Bone marrow (tissue), 2 donors: ENCODE measurements at regions not wholly inside any gene's neighbourhood (a gene's known extent, or its start where the extent isn't known, plus 50 kb on each side); places are given as distances from the start of the nearest gene placed in this dataset.
"Not testable (repeated sequence)": the region's sequence is repeated elsewhere in the genome, so short reads cannot be mapped to it uniquely, and the experiment has no call there.

Experiments
- DNase-seq, 2 donors: peaks; one replicate each; lab custom pipeline; 2025; lab: John Stamatoyannopoulos, UW

DNA sequence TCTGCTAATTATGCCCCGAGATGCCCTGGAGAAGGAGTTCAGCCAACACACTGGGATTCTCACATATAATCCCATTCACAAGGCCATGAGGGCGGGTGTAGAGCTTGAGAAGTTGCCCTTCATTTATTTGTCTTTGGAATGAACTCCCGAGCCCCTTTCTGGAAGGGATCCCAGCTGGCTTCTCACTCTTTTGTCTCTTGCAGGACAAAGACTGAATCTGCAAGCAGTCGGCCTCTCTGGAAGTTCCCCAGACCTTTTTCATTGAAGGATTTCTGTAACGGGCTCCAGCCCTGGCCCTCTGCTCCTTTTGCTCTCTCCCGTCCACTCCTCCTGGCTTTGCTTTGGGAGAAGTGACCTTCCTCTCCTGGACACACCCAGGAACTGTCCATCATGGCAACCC is 163.3 kb upstream of the SFSWAP start:
- no peak for DNase-seq

DNA sequence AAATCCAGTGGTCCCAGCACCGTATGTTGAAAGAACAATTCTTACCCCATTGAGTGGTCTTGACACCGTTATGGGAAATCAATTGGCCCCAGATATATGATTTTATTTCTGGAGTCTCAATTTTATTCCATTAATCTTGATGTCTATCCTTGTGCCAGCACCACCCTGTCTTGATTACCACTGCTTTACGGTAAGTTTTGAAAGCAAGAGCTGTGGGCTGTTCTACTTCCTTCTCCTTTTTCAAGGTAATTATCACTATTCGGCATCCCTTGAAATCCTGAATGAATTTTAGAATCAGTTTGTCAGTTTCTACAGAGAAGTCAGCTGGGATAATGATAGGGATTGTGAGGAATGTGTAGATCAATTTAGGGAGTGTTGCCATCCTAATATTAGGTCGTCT is 160.8 kb upstream of the SFSWAP start:
- DNase-seq = no peak

DNA sequence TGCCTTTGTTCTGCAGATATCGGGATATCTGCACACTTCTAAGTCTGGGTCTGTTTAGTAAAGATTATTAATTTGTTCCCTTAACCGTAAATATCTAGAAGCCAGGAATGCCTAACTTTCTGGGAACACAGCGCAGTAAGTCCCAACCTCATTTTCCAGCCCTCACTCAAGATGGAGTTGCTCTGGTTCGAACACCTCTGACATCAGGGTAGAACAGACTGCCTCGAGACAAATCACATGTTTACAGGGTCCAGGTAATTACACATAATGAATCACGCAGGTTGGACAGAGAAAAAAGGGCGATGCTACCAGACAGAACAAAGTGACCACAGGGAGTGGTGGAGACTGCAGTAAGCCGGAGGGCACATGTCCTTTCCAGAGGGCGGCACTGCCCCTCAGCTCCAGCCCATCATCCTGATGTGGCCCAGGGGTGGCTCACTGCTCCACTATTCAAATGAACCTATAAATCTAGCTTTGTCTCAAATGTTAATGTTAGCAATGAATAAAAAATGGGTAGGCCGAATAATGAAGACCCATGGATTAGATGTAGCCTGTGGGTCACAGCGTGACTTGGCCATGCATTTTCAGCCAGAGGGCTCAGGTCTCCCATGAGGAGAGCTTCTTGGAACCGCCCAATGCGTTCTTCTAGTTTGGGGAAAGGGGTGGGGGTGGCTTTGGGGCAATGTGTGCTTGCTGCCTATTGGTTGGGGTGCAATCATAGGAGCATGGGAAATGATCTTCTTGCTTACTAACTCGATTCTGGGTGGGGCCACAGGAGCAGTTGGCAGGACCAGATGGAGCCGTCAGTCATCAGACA is 159.0 kb upstream of the SFSWAP start:
- DNase-seq = no peak

DNA sequence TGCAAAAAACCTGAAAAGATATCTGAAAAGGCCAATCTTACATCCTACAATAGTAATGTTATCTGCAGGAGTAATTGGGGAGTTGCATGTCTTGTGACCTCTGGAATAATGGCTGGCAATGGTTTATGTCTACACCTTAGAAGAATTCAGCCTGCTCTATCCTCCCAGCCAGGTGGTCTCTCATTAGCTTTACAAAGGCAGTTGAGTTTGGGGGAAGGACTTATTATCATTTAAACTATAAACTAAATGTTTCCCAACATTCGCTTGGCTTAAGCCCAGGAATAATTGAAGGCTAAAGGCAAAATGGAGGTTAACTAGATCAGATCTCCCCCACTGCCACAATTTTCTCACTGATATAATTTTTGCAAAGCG is 158.4 kb upstream of the SFSWAP start:
- DNase-seq = no peak

DNA sequence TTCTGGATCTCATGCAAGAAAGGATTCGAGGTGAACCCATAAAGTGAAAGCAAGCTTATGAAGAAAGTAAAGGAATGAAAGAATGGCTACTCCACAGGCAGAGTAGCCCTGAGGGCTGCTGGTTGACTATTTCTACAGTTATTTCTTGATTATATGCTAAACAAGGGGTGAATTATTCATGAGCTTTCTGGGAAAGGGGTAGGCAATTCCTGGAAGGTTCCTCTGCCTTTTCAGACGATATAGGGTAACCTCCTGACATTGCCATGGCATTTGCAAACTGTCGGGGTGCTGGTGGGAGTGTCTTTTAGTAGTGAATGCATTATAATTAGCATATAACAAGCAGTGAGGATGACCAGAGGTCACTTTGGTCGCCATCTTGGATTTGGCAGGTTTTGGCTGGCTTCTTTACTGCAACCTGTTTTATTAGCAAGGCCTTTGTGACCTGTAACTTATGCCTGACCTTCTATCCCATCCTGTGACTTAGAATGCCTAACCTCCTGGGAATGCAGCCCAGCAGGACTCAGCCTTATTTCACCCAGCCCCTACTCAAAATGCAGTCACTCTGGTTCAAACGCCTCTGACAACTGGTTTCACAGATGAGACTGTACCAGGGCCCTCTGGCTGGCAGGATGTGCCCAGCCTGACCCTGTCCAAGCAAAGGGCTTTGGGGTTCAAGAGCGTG is 157.7 kb upstream of the SFSWAP start:
- DNase-seq = no peak

DNA sequence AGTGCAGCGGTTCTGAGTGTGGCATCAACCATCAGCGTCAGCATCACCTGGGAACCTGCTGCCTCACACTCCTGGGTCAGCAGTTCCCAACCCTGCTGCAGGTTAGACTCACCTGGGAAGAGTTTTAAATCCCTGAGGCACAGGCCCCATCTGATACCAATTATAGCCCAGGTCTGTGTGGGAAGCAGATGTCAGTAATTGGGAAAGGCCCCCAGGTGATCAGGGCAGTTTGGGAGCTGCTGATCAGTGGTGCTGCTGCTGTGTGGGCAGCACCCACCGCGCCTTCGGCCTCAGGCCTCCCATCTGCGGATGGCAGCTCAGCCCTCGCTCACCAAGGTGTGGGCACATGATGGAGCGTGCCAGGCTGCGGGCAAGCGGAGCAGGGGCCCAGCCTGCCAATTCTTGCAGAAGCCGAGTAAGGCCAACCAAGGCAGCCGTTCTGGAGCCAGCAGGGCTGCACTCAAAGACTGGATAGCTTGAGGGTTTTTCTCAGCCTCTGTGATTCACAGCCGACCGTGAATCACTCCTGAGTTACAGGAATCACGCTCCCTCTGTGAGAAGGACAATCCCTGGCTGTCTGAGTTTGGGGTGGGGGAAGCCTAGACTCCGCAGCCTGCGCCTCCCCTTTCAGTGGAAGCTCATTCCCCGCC is 155.6 kb upstream of the SFSWAP start:
- DNase-seq = no peak

DNA sequence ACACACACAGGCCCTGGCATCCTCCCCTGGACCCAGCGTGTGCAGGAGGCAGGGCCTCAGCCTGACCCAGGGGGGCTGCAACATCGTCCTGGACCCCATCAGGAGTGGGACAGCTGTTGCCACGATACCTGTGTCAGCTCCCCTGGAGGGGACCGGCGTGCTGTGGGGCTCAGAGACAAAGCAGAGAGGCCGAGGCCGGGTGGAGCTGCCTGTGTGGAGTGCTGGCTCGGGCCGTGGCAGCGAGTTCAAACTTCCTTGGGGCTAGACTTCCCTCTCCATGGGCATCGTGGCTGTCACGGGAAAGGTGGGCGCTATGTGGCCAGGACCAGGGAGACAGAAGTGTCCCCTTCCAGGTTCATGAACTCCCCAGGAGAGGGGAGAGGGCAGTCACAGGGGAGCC is 155.0 kb upstream of the SFSWAP start:
- no peak for DNase-seq

DNA sequence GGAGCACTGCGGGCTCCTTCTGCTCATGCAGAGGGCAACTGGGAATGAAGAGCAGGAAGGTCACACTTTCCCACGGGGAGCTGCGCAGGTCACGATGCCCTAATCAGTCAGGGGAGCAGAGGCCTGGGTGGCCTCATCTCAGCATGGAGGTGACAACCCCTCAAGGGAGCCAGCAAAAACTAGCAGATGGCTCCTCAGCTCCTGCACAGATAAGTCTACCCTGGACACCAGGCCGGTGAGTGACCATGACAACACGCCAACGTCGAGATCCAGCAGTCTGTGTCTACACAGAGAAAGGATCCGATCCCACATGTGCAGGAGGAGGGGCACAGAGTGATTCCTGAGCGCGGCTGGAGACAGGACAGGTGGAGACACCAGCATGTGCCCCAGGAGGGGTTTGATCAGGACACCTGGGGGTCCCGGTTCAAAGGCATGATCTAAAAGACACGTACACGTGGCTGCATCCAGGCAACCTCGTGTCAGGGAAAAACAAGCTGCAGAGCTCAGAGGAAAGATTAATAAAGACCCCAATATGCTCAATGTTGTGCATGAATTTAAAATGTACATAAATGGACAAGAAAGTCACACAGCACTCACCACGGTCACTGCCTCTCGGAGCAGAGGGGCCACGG is 153.7 kb upstream of the SFSWAP start:
- no peak for DNase-seq

DNA sequence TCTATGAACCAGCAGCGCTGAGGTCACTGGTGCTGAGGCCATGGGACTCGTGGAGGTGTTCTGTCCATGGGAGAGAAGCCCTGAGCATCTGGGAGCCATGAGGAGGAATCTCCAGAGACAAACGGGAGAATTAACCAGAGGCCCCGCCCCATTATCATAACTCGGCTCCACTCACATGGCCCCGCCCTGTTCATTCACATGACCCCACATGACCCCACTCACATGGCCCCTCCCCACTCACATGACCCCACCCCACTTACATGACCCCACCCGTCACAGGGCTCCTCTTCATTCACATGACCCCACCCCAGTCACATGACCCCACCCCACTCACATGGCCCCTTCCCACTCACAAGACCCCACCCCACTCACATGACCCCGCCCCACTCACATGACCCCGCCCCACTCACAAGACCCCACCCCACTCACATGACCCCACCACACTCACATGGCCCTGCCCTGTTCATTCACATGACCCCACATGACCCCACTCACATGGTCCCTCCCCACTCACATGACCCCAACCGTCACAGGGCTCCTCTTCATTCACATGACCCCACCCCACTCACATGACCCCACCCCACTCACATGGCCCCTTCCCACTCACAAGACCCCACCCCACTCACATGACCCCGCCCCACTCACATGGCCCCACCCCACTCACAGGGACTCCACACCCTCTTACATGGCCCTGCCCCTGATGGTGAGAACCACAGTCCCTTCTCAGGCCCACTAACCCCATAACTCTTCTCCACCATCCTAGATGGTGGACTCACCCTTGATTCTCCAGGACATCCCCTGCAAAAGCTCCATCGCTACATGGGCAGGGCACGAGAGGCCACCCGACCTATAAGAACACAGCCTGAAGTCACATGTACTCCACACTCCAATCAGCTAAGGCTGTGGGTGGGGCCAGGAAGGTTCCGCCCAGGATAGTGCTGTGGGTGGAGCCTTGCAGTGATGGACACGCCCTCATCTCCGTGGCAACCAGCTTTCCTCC is 151.1 kb upstream of the SFSWAP start:
- DNase-seq = no peak

DNA sequence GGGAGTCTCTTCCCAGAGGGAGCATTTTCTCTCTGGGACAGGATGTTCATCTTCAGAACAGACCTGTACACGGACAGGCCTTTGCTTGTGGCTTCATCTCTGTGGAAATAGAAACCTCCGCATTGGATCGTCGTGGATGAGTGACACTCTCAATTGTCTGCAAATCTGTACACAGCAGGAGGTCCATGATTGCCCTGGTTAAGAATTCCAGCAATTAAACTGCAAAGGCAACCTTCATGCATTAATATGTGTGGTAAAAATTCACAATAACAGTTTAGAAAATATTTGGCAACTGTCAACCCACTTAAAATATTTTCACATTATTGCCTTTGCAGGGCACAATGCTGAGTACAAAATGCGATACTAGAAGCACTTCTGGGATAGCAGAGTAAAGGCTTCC is 149.8 kb upstream of the SFSWAP start:
- DNase-seq = no peak

DNA sequence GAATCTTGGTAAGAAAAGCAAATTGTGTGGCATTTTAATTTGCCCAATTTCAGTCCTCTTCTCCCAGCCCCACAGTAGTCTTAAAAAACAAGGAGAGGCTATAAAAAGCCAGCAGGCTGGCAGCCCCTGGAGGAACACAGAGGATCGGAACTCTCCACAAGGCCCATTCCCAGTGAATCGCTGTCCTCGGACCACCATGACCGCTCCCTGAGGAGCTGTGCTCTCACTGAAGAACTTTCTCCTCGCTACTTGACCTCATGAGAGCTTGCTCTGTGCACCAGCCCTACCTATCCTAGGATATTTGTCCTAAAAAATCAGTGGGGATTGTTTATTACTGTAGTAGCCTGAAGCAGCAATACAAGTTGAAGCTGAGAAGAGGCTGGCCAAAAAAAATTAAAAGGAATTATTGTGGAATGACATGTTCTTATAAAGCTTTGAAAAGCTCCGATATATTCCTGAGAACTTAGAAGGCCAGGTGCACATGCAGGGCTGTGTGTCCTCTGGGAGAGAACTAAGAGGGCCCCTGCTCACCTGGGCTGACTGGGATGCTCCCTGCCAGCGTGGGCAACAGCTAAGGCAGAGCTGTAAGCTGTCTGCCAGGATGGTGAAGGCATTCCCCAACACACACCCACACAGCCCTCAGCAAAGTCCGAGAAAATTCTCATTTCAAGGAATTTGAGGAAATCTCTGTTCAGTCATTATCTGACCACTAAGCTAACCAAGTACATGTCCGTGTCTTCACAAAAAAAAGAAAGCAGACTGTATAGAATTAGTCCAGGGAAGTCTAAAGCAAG is 148.8 kb upstream of the SFSWAP start:
- DNase-seq = no peak

DNA sequence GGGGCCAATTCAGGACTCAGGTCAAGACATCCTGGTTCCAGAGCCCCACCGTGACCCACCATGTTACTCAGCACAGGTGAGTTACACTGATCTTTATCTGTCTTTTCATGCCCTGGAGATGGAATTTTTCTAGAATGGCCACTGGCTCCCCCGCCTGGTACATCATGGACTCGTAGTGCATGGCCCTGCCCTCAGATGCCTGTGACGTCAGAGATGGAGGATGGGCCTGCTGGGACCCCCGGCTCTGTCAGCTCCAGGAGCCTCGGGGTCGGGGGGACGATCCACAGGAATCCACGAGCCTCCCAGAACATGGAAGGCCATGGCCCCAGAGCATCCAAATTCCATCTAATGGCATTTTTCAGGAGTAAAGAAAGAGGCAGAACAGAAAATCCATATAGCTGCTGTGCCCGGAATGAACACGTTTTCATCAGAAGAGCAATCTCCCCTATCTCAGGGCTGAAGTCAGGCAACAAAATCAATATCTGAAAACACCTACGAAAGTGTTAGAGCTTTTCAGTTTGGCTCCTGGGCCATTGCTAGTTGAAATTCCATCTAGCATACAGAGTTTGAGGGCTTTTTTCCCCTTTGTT is 146.7 kb upstream of the SFSWAP start:
- not testable (repeated sequence) for DNase-seq

DNA sequence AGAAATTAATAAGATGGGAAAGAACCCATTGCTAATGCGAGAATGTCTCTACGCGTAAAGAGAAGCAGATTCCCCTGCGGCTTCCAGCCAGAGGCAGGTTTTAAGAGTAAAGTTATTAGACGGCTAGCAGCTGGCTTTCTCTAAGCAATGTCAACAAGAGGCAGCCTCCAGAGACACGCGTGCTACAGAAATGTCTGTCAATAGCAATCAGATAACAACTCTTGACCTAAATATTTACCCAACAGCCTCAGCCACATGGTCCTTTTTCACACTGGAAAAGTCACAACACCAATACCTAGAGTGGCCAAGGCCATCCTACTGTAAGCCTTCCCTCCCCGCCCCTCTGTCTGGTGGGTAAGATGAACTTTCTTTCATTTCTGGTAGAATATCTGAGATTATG is 146.0 kb upstream of the SFSWAP start:
- no peak for DNase-seq

DNA sequence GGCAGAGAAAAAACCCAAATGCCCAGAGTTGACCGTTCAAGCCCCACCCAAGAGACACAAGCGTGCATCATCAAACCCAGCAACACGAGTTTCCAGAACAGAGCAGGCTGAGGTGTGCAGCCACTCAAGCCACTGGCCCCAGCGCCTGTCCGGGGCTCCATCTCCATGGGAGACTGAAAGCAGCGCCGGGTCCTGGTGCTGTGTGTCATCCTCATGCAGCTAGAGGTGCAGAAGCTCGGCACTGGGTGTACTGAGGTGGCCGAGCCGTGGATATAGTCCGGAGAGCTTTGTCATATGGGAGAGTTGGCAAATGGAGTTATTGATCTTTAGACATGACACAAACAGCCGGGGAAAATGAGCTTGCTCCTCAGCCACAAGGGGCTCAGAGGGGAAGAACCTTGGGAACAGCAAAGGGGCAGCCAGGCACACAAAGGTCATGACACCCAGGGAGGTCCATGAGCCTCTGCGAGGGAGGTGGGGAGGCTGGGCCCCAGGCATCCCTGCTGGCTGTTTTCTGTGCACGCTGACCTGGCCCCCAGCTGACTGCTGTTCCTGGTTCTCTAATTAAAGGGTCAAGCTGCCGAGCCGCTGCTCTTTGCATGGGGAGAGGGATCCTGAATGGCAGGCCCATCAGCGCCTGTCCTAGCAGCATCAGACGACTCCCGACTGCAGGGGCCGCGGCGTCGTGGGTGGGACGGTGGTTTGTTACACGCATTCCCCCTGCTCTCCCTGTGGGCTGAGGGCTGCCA is 145.4 kb upstream of the SFSWAP start:
- no peak for DNase-seq

DNA sequence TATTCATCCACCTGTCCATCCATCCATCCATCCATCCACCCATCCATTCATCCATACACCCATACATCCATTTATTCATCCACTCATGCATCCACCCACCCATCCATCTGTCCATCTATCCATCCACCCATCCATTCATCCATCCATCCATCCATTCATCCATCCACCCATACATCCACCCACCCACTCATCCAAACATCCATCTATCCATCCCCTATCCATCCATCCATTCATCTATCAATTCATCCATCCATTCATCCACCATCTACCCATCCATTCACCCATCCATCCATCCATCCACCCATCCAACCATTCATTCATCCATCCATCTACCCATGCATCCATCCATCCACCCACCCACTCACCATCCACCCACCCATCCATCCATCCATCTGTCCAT is 142.6 kb upstream of the SFSWAP start:
- no peak for DNase-seq

DNA sequence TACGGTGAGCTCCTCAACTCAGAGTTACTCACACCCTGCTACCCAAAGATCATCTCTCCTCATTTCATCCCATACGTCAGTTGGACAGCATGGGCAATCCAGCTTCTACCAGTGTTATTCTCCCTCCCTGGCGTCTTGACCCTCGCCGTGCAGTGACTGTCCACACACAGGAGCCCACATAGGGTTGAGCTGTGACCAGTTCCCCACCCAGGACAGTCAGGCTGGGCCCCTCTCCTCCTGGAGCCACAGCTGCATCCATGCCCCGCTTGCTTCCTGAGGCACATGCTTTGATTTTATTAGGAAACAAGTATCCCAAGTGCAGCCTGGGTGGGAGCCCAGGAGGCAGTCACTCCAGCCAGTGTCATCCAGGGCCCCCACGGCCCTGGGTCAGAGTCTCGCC is 140.3 kb upstream of the SFSWAP start:
- DNase-seq = no peak

DNA sequence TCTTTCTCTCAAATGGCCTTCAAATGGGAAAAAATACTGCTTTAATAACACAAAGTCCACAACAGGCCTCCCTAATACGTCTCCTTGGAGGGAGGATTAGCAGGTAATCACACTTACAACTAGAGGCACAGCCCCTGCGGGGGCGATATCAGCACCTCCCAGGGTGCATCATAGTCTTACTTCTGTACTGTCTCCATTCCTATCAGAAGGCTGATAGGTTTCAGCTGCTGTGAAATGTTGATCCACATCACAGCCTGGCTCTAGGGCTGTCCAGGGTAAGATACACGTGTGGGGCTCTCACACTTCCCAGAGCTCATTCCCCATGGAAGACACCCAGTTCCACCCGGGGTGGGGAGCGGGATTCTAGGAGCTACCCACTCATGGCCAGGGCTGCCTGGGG is 139.1 kb upstream of the SFSWAP start:
- no peak for DNase-seq

DNA sequence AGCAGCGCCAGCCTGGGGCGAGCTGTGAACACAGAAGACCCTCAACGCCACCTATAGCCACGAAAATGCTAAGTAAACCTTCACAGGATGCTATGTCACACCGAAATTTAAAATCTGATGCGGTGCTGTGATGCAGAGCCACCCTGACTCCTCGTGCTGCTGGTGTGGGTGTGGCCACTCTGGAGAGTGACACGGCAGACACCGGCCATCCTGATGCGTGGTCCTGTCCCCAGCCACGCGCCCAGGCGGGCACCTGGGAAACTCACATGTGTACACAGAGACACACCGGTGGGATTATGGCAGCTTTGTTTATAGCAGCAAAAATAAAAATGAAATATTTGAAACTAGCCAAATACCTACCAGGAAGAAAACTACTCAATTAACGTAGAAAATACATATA is 138.3 kb upstream of the SFSWAP start:
- no peak for DNase-seq

DNA sequence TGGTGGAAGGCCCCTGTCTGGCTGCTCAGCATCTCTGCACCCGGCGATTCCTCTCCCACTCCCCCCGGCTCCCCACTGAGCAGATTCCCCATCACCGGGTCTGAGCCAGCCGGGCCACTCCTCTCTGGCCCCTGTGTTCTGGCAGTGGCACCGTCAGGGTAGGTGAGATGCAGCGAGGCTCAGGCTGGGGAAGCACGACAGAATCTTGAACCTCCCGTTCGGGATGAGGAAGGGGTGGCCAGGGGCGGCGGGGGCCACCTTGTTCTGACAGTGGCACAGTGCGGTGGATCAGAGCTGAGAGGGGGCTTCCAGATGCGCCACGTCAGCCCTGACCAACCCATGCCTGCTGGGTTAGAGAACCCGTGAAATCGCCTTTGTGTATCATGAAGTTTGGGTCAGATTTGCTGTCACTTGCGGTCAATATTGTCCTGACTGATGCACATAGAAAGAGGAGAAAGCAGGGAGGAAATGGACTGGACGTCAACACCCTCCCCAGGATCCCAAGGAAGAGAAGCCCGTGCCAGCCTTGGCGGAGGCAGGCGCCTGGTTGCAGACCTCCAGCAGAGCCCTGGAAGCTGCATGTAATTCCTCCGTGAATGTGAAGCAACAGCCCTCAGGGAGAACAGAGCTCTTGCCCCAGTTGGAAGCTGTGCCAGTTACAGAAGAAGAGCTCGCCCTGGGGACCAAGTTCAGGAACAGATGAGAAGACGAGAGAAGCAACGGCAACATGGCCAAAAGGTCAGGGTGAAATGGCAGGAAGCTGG is 137.1 kb upstream of the SFSWAP start:
- no peak for DNase-seq
